ENCODE measurements at regions not wholly inside any gene's neighbourhood (a gene's known extent, or its start where the extent isn't known, plus 50 kb on each side); places are given as distances from the start of the nearest gene placed in this dataset.

- Histone ChIP-seq H3K4me3 (replicated peaks in 1 of 3; ENCODE audit: insufficient read depth in 1 of 3, low read depth in 2 of 3, low read length in 3 of 3) (no peak overlapping the region), H3K79me2 (ENCODE audit: insufficient read depth, low read length) (no peaks in the 10 kb centered on the region), H3K27me3 (ENCODE audit: control insufficient read depth in 1 of 2, insufficient read depth in 2 of 2, low read length in 2 of 2) (no peaks in the 10 kb centered on the region), H4K20me1 (ENCODE audit: insufficient read depth, low read length) (no peaks in the 10 kb centered on the region), H2AFZ (ENCODE audit: low read length) (no peak overlapping the region), H3K27ac (ENCODE audit: extremely low read length, insufficient read depth, low read length) (no peak overlapping the region), H3K9me3 (ENCODE audit: low read length) (peaks cover 5% of the 10 kb centered on the region; the same call in 1 of the 2 replicates), H3K9ac (ENCODE audit: insufficient read depth, low read depth, low read length) (no peak overlapping the region), H3K36me3 (replicated peaks in 1 of 2; ENCODE audit: control insufficient read depth in 1 of 2, insufficient read depth in 2 of 2, low read length in 2 of 2) (no peaks in the 10 kb centered on the region), H3K4me1 (ENCODE audit: insufficient read depth, low read length) (no peaks in the 10 kb centered on the region), H3K4me2 (ENCODE audit: low read depth, low read length) (no peak overlapping the region)
- POLR2A ChIA-PET: no interaction called here
- intact Hi-C loops (cut with micrococcal nuclease; ENCODE audit: unreplicated experiment) (no loop called here), in situ Hi-C loops (cut with HindIII; ENCODE audit: extremely low pct_ligation_motif_present, low pct_unique_long_range_greater_than_20kb) (no loop called here)
- CTCF ChIA-PET (ENCODE audit: low intra/inter-chr PET ratio, low total read pairs): no interaction called here
- 2% methylated on average over 7 of the region's 7 CpGs for WGBS (ENCODE audit: low lambda C conversion rate)
- FAIRE-seq: no peak
- BruUV-seq (replicated peaks): no TSS peak
- no peak for DNase-seq (ENCODE audit: low spot score)
- TF ChIP-seq ZNF777 (CRISPR knock-in tag; IDR thresholded peaks at IDR 0.05): no peak
- 0 out of 2 replicates have a peak, but pooled peaks have one; percentile 7 for TF ChIP-seq NFE2L2 (IDR thresholded peaks at IDR 0.05; ENCODE audit: low read length)
- no peak for ATAC-seq
These were observed 147.6 kb upstream of the MPHOSPH6 start for GRCh38 chr16:82317411-82318167.

- TF ChIP-seq TEF (CRISPR knock-in tag; IDR thresholded peaks at IDR 0.05): no peak
- BruUV-seq (replicated peaks): no TSS peak
These were observed 143.7 kb upstream of the MPHOSPH6 start for GRCh38 chr16:82313754-82314153.

More at GRCh38 chr16:82313754-82314153, 143.7 kb upstream of the MPHOSPH6 start:
- Histone ChIP-seq H4K20me1 (ENCODE audit: insufficient read depth, low read length) (no peaks in the 10 kb centered on the region), H3K4me2 (ENCODE audit: low read depth, low read length) (no peak overlapping the region), H3K36me3 (replicated peaks in 1 of 2; ENCODE audit: control insufficient read depth in 1 of 2, insufficient read depth in 2 of 2, low read length in 2 of 2) (no peaks in the 10 kb centered on the region), H3K4me3 (replicated peaks in 1 of 3; ENCODE audit: insufficient read depth in 1 of 3, low read depth in 2 of 3, low read length in 3 of 3) (no peak overlapping the region), H3K27me3 (ENCODE audit: control insufficient read depth in 1 of 2, insufficient read depth in 2 of 2, low read length in 2 of 2) (no peaks in the 10 kb centered on the region), H2AFZ (ENCODE audit: low read length) (no peak overlapping the region), H3K9ac (ENCODE audit: insufficient read depth, low read depth, low read length) (no peak overlapping the region), H3K9me3 (ENCODE audit: low read length) (no peaks in the 10 kb centered on the region), H3K27ac (ENCODE audit: extremely low read length, insufficient read depth, low read length) (no peak overlapping the region), H3K4me1 (ENCODE audit: insufficient read depth, low read length) (no peaks in the 10 kb centered on the region), H3K79me2 (ENCODE audit: insufficient read depth, low read length) (no peaks in the 10 kb centered on the region)
- no peak for DNase-seq (ENCODE audit: low spot score)
- 62% methylated on average over 1 of the region's 1 CpG for WGBS (ENCODE audit: low lambda C conversion rate)
- in situ Hi-C loops (cut with HindIII; ENCODE audit: extremely low pct_ligation_motif_present, low pct_unique_long_range_greater_than_20kb) (no loop called here), intact Hi-C loops (cut with micrococcal nuclease; ENCODE audit: unreplicated experiment) (no loop called here)
- no peak for FAIRE-seq
- CTCF ChIA-PET (ENCODE audit: low intra/inter-chr PET ratio, low total read pairs): no interaction called here
- POLR2A ChIA-PET: no interaction called here
- ATAC-seq: no peak
